ENCODE measurements at regions not wholly inside any gene's neighbourhood (a gene's known extent, or its start where the extent isn't known, plus 50 kb on each side); places are given as distances from the start of the nearest gene placed in this dataset.

- TF ChIP-seq CTCF (IDR thresholded peaks at IDR 0.05): no peak
- no peak for TF ChIP-seq POLR2A (IDR thresholded peaks at IDR 0.05)
Measured at GRCh38 chr3:87125116-87125515, 102.0 kb upstream of the CHMP2B start.
